Neuronal stem cell (in vitro differentiated cells): ENCODE measurements at regions not wholly inside any gene's neighbourhood (a gene's known extent, or its start where the extent isn't known, plus 50 kb on each side); places are given as distances from the start of the nearest gene placed in this dataset.

ENCODE experiments used
- DNase-seq: peaks from one replicate; pipeline ENCODE4 v3.0.0-alpha.2; 2013; ENCODE audit warnings: low spot score
- H2AFZ ChIP-seq: one replicate; pipeline ENCODE4 v1.6.1; 2013; ENCODE audit warnings: mild to moderate bottlenecking, low read length, inconsistent platforms
- H2AK5ac ChIP-seq: 2 replicates; pipeline ENCODE4 v1.6.1; 2013; ENCODE audit warnings: low read depth, mild to moderate bottlenecking, inconsistent platforms, low read length, moderate library complexity, mixed read lengths
- H2BK120ac ChIP-seq: 2 replicates; pipeline ENCODE4 v1.6.1; 2013; ENCODE audit warnings: low read depth, mild to moderate bottlenecking, inconsistent platforms, low read length, moderate library complexity, mixed read lengths
- H2BK12ac ChIP-seq: one replicate; pipeline ENCODE4 v1.6.1; 2013; ENCODE audit warnings: low read length, inconsistent platforms
- H2BK15ac ChIP-seq: 2 replicates; pipeline ENCODE4 v1.6.1; 2013; ENCODE audit warnings: mild to moderate bottlenecking, low read length, inconsistent platforms, mixed read lengths
- H2BK5ac ChIP-seq: one replicate; pipeline ENCODE4 v1.6.1; 2013; ENCODE audit warnings: inconsistent platforms, mild to moderate bottlenecking, low read length, moderate library complexity
- H3K14ac ChIP-seq: one replicate; pipeline ENCODE4 v1.6.1; 2013; ENCODE audit warnings: low read length, inconsistent platforms
- H3K18ac ChIP-seq: 2 replicates; pipeline ENCODE4 v1.6.1; 2013; ENCODE audit warnings: low read length, inconsistent platforms
- H3K23ac ChIP-seq: 2 replicates; pipeline ENCODE4 v1.6.1; 2013; ENCODE audit warnings: low read depth, mild to moderate bottlenecking, mixed read lengths, low read length, inconsistent platforms; ENCODE audit not compliant: poor library complexity
- H3K27ac ChIP-seq: replicated peaks from 3 replicates; pipeline ENCODE4 v1.5.1; 2013; ENCODE audit warnings: low read length, inconsistent platforms
- H3K27me3 ChIP-seq, 3 experiments: 2 replicates each; pipeline ENCODE4 v1.6.1; 2013; ENCODE audit warnings: low read length in 3 of 3, mild to moderate bottlenecking in 2 of 3, inconsistent platforms in 1 of 3, low read depth in 1 of 3, mixed read lengths in 1 of 3, moderate library complexity in 1 of 3; ENCODE audit not compliant: control insufficient read depth in 3 of 3, insufficient read depth in 3 of 3
- H3K36me3 ChIP-seq, 2 donors: replicated peaks in 1 of 2; 2 replicates each; pipeline ENCODE4 v1.6.1; 2013; ENCODE audit warnings: low read length in 2 of 2; ENCODE audit not compliant: control insufficient read depth in 2 of 2, insufficient read depth in 2 of 2
- H3K4ac ChIP-seq: 2 replicates; pipeline ENCODE4 v1.6.1; 2013; ENCODE audit warnings: inconsistent platforms, mild to moderate bottlenecking, low read length, moderate library complexity
- H3K4me1 ChIP-seq, 2 donors: 1 replicate in 1 of 2; 2 replicates in 1 of 2; pipeline ENCODE4 v1.6.1; 2013; ENCODE audit warnings: low read length in 2 of 2, low read depth in 1 of 2; ENCODE audit not compliant: control insufficient read depth in 2 of 2, insufficient read depth in 1 of 2
- H3K4me2 ChIP-seq: one replicate; pipeline ENCODE4 v1.6.1; 2013; ENCODE audit warnings: mild to moderate bottlenecking, low read length, inconsistent platforms; ENCODE audit not compliant: insufficient read depth, poor library complexity, severe bottlenecking
- H3K4me3 ChIP-seq, 2 donors: 2 replicates each; pipeline ENCODE4 v1.5.1; 2013; ENCODE audit warnings: low read length in 2 of 2, mild to moderate bottlenecking in 2 of 2, inconsistent platforms in 1 of 2, moderate library complexity in 1 of 2
- H3K79me1 ChIP-seq: one replicate; pipeline ENCODE4 v1.6.1; 2013; ENCODE audit warnings: low read depth, mild to moderate bottlenecking, inconsistent platforms, low read length, moderate library complexity
- H3K9ac ChIP-seq: one replicate; pipeline ENCODE4 v1.6.1; 2013; ENCODE audit warnings: mild to moderate bottlenecking, low read depth, low read length, inconsistent platforms; ENCODE audit not compliant: poor library complexity
- H3K9me3 ChIP-seq, 2 donors: replicated peaks in 1 of 2; 2 replicates each; pipeline versions ENCODE3 to v1.6.1; 2013; ENCODE audit warnings: low read length in 2 of 2, mild to moderate bottlenecking in 2 of 2, inconsistent platforms in 1 of 2, low read depth in 1 of 2, mixed read lengths in 1 of 2, moderate library complexity in 1 of 2; ENCODE audit not compliant: control insufficient read depth in 2 of 2, insufficient read depth in 1 of 2
- H4K8ac ChIP-seq: one replicate; pipeline ENCODE4 v1.6.1; 2013; ENCODE audit warnings: low read depth, mild to moderate bottlenecking, inconsistent platforms, low read length, moderate library complexity
- H4K91ac ChIP-seq: one replicate; pipeline ENCODE4 v1.6.1; 2013; ENCODE audit warnings: low read length, low read depth, mild to moderate bottlenecking, inconsistent platforms; ENCODE audit not compliant: poor library complexity
- WGBS, 2 donors: extraction: QIAGEN DNeasy Blood & Tissue Kit; methylation state at CpG; one replicate each; pipeline ENCODE4 v1.1.7; 2013; ENCODE audit warnings: missing lambda C conversion rate in 2 of 2, mixed read lengths in 1 of 2; ENCODE audit not compliant: insufficient read length in 2 of 2, insufficient replicate concordance in 1 of 2; ENCODE audit errors: extremely low coverage in 2 of 2; 5-methylcytosine and 5-hydroxymethylcytosine counted together

- no peak for DNase-seq
- Histone ChIP-seq H3K18ac (no peak overlapping the region), H3K14ac (no peak overlapping the region), H3K36me3 (no peaks in the 10 kb centered on the region), H2AK5ac (no peak overlapping the region), H3K4me3 (no peak overlapping the region), H3K4me2 (no peak overlapping the region), H2BK120ac (no peak overlapping the region), H2BK12ac (no peak overlapping the region), H3K4ac (no peak overlapping the region), H3K9me3 (no peaks in the 10 kb centered on the region), H3K4me1 (no peaks in the 10 kb centered on the region), H2AFZ (no peak overlapping the region), H3K9ac (no peak overlapping the region), H4K8ac (no peak overlapping the region), H3K27me3 (no peaks in the 10 kb centered on the region), H2BK15ac (no peak overlapping the region), H3K23ac (no peak overlapping the region), H3K79me1 (no peaks in the 10 kb centered on the region), H4K91ac (no peak overlapping the region), H3K27ac (no peak overlapping the region), H2BK5ac (no peak overlapping the region)
- no CpG with 5 or more reads among the region's 1 CpG for WGBS, 2 donors
Measured at GRCh38 chr12:58458102-58458501, 462.2 kb downstream of the LRIG3 start.

GRCh38 chr12:58459191-58459590 is 461.1 kb downstream of the LRIG3 start:
- Histone ChIP-seq H3K4ac (no peak overlapping the region), H4K8ac (no peak overlapping the region), H2BK15ac (no peak overlapping the region), H2BK120ac (no peak overlapping the region), H3K23ac (no peak overlapping the region), H2AK5ac (no peak overlapping the region), H3K14ac (no peak overlapping the region), H3K36me3 (no peaks in the 10 kb centered on the region), H3K9me3 (no peaks in the 10 kb centered on the region), H2BK5ac (no peak overlapping the region), H3K27me3 (no peaks in the 10 kb centered on the region), H3K18ac (no peak overlapping the region), H3K4me3 (no peak overlapping the region), H2BK12ac (no peak overlapping the region), H3K4me2 (no peak overlapping the region), H3K4me1 (no peaks in the 10 kb centered on the region), H3K9ac (no peak overlapping the region), H3K79me1 (no peaks in the 10 kb centered on the region), H4K91ac (no peak overlapping the region), H3K27ac (no peak overlapping the region), H2AFZ (no peak overlapping the region)
- DNase-seq = no peak

- no peak overlapping the region for H3K14ac ChIP-seq
- H3K4ac ChIP-seq = no peak overlapping the region
- H3K4me1 ChIP-seq = no peaks in the 10 kb centered on the region
- WGBS, 2 donors = no CpG with 5 or more reads among the region's 3 CpGs
- H3K23ac ChIP-seq = no peak overlapping the region
- no peak overlapping the region for H3K18ac ChIP-seq
- H2AK5ac ChIP-seq = no peak overlapping the region
- H4K8ac ChIP-seq = no peak overlapping the region
- no peak for DNase-seq
- H3K27me3 ChIP-seq = no peaks in the 10 kb centered on the region
- H2BK120ac ChIP-seq = no peak overlapping the region
- H3K79me1 ChIP-seq = no peaks in the 10 kb centered on the region
- no peak overlapping the region for H3K9ac ChIP-seq
- H3K27ac ChIP-seq = no peak overlapping the region
- no peaks in the 10 kb centered on the region for H3K36me3 ChIP-seq
- no peak overlapping the region for H3K4me3 ChIP-seq
- no peaks in the 10 kb centered on the region for H3K9me3 ChIP-seq
- H2AFZ ChIP-seq = no peak overlapping the region
- H2BK12ac ChIP-seq = no peak overlapping the region
- no peak overlapping the region for H2BK5ac ChIP-seq
- no peak overlapping the region for H3K4me2 ChIP-seq
- H4K91ac ChIP-seq = no peak overlapping the region
- H2BK15ac ChIP-seq = no peak overlapping the region
Measured at GRCh38 chr12:58463051-58463450, 457.3 kb downstream of the LRIG3 start.

- WGBS, 2 donors = no CpG with 5 or more reads among the region's 2 CpGs
- H3K18ac ChIP-seq = no peak overlapping the region
- no peak overlapping the region for H3K23ac ChIP-seq
- no peak overlapping the region for H3K4me3 ChIP-seq
- H2BK12ac ChIP-seq = no peak overlapping the region
- H3K27ac ChIP-seq = no peak overlapping the region
- H2BK5ac ChIP-seq = no peak overlapping the region
- no peaks in the 10 kb centered on the region for H3K4me1 ChIP-seq
- no peak overlapping the region for H4K91ac ChIP-seq
- no peak for DNase-seq
- H4K8ac ChIP-seq = no peak overlapping the region
- H3K9me3 ChIP-seq = no peaks in the 10 kb centered on the region
- H3K79me1 ChIP-seq = no peaks in the 10 kb centered on the region
- H3K4me2 ChIP-seq = no peak overlapping the region
- no peak overlapping the region for H3K9ac ChIP-seq
- no peak overlapping the region for H2BK15ac ChIP-seq
- H3K4ac ChIP-seq = no peak overlapping the region
- no peak overlapping the region for H2AFZ ChIP-seq
- no peak overlapping the region for H2AK5ac ChIP-seq
- H3K14ac ChIP-seq = no peak overlapping the region
- no peak overlapping the region for H2BK120ac ChIP-seq
- H3K36me3 ChIP-seq = no peaks in the 10 kb centered on the region
- H3K27me3 ChIP-seq = no peaks in the 10 kb centered on the region
Measured at GRCh38 chr12:58465418-58465817, 454.9 kb downstream of the LRIG3 start.
